Fibroblast of mammary gland (primary cell): ENCODE measurements at regions not wholly inside any gene's neighbourhood (a gene's known extent, or its start where the extent isn't known, plus 50 kb on each side); places are given as distances from the start of the nearest gene placed in this dataset.

Experiments
- DNase-seq: peaks from one replicate; pipeline ENCODE4 v3.0.0-alpha.2; 2010; ENCODE audit warnings: low read depth
- H3K4me3 ChIP-seq: 2 replicates; pipeline ENCODE4 v1.5.1; 2011; ENCODE audit warnings: low read depth, mild to moderate bottlenecking, low read length, moderate library complexity; ENCODE audit not compliant: control insufficient read depth
- TF ChIP-seq, protein P1 (sequence below): conservative IDR thresholded peaks from 2 replicates; pipeline ENCODE4 v1.5.1; 2011; ENCODE audit warnings: low read depth, low read length, inconsistent platforms; ENCODE audit not compliant: control insufficient read depth, insufficient read depth

DNA sequence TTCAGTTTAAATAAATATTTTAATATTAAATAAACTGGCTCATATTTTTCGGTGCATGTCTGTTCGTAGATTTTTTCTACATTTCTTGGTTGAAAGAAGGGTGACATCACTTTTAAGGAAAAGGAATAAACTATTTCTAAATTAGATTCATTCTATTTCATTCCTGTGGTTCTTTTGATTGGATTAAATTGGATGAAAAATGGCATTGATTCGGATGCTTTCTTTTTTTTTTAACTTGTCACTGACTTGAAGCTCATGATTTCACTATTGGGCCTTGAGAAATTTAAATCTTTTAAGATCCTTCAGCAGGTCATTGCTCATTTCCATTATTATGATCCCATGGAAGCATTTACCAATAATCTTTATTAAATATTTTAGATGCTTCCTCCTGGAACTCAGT is 113.1 kb upstream of the RASSF8 start:
- TF ChIP-seq, protein P1, sequence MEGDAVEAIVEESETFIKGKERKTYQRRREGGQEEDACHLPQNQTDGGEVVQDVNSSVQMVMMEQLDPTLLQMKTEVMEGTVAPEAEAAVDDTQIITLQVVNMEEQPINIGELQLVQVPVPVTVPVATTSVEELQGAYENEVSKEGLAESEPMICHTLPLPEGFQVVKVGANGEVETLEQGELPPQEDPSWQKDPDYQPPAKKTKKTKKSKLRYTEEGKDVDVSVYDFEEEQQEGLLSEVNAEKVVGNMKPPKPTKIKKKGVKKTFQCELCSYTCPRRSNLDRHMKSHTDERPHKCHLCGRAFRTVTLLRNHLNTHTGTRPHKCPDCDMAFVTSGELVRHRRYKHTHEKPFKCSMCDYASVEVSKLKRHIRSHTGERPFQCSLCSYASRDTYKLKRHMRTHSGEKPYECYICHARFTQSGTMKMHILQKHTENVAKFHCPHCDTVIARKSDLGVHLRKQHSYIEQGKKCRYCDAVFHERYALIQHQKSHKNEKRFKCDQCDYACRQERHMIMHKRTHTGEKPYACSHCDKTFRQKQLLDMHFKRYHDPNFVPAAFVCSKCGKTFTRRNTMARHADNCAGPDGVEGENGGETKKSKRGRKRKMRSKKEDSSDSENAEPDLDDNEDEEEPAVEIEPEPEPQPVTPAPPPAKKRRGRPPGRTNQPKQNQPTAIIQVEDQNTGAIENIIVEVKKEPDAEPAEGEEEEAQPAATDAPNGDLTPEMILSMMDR = no peak
- no peak for DNase-seq
- H3K4me3 ChIP-seq = no peak overlapping the region

DNA sequence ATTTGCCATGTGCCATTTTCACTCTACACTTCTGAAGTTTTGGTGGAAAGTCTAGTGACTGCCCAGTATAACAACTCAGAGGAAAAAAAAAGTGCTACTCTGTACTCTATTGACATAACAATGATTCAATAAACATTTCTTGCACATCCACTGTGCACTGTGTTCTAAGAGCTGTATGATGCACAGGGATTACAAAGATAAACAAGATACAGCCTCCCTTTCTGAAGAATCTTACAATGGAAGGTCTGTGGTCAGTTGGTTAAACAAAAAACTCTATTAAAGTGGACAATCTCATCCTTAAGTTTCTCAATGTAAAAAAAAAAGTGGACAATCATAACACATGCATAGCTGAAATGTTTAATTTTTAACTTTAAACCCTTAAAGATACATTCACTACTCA is 105.7 kb upstream of the RASSF8 start:
- no peak overlapping the region for H3K4me3 ChIP-seq
- DNase-seq = peak; percentile 45
- TF ChIP-seq, protein P1 = no peak

DNA sequence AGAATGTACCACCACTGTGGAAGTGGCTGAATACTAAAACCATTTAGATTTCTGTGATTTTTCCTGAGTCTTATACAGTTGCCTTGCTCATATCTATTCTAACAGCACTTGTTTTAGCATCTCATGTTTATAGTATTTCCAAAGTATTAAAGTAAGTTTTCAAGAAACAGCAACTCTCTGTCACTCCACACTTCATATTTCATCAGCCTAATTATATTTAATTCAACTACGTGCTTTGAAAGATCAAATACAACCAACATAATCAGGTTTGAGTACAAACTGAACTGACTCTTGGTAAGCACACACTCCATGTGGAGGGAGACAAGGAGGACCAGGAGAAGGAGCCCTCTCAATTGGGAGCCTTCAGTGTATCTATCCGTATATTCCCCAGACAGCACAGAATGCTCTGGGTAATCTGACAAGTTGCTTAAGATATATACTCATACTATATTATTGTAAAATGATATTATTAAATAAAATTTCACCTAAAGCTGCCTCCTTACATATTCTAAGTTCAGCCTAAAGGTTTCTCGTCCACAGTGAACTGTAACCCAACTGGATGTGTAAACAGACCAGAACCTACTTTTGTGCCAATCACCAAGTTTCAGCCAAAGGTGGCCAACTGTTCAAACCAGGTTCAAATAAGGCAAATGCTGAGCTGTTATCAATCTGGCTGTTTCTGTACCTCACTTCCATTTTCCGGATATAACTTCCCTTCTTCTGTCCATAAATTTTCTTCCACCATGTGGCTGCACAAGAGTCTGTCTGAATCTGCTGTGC is 105.0 kb upstream of the RASSF8 start:
- DNase-seq = no peak
- TF ChIP-seq, protein P1 = no peak
- no peak overlapping the region for H3K4me3 ChIP-seq

DNA sequence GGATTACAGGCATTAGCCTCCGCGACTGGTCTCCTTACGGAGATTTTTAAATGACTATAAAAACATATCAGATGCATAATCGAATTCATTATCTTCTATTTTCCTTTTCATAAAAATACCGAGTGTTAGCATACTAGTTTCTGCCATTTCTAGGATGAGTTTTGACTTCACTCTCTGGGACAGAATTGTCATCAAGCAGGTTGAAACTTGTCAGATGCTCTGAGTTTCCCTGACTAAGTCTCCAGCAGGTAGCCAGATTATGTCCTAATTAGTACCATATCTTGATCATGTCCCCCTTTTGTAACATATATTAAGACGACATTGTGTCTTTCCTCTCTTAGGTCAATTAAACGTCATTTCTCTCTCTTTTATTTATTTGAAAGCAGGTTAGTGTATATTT is 103.5 kb upstream of the RASSF8 start:
- no peak overlapping the region for H3K4me3 ChIP-seq
- TF ChIP-seq, protein P1 = no peak
- DNase-seq = no peak

DNA sequence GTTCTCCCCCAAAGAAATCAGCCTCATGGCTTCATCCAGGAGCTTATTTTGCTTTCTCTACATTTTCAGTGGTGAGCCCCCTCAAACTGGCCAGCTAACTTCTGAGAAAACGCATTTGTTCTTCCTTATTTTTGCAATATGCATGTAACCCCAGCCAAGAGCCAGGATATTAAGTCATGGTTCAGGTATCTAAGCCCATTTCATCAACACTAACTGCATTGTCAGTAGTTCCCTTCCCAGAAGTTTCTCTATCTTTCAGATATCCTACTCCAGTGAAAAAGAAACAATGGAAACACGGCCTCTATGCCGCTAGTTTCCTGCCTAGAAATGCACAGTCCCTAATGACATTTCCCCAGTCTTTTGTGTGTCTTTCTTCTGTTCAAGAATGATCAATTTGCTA is 102.8 kb upstream of the RASSF8 start:
- TF ChIP-seq, protein P1 = no peak
- peak; percentile 65 for DNase-seq
- H3K4me3 ChIP-seq = no peak overlapping the region

DNA sequence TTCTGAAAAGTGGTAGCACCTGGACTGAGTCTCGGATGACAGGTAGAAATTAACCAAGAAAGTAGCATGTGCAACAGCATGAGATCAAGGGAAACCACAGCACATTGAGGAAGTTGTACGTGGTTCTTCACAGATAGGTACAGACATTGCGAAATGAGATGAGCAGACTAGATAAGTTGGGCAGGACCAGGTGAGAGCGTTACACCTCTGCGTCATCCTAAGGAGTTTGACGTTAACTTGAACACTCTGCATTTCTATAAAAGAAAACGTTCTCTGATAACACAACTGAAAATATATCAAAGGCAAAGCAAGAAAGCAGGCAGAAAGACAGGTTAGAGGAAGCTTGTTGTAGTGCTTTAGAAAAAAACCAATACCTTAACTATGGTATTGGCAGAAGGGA is 98.5 kb upstream of the RASSF8 start:
- no peak overlapping the region for H3K4me3 ChIP-seq
- no peak for DNase-seq
- TF ChIP-seq, protein P1 = no peak

DNA sequence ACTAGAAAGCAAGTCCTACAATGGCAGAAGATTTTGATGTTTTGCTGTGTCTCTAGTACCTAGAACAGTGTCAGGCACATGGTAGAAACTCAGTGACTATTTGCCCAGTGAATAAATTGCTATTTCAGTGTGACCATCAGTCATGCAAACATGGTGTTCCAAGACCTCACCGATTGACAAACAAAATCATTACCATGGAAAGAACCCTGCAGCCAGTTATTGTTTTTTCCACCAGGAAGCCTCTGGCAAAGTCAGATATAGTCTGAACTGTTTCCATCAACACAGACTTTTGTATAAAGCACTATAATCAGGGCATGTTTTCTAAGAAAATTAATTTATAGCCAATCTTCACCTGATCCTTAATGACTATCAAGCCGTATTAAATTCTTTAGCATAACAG is 97.3 kb upstream of the RASSF8 start:
- no peak for DNase-seq
- TF ChIP-seq, protein P1 = no peak
- H3K4me3 ChIP-seq = no peak overlapping the region
